Vagina (tissue), 2 donors: ENCODE measurements at regions not wholly inside any gene's neighbourhood (a gene's known extent, or its start where the extent isn't known, plus 50 kb on each side); places are given as distances from the start of the nearest gene placed in this dataset.

ENCODE experiments used
- POLR2A ChIP-seq, 2 donors: fragments of 450-650 bp; IDR thresholded peaks; one replicate each; pipeline ENCODE4 v1.6.1; 2017; ENCODE audit warnings: antibody characterized with exemption in 2 of 2, mild to moderate bottlenecking in 2 of 2, moderate library complexity in 2 of 2
- TF ChIP-seq, protein P1 (sequence below), 3 experiments: fragments of 450-650 bp in 2 of 3; fragments of 200-600 bp in 1 of 3; sonication (generic) in 1 of 3; IDR thresholded peaks; one replicate each; pipeline ENCODE4 v1.5.1; 2017 to 2019; ENCODE audit warnings: antibody characterized with exemption in 3 of 3, mild to moderate bottlenecking in 2 of 3, moderate library complexity in 2 of 3

DNA sequence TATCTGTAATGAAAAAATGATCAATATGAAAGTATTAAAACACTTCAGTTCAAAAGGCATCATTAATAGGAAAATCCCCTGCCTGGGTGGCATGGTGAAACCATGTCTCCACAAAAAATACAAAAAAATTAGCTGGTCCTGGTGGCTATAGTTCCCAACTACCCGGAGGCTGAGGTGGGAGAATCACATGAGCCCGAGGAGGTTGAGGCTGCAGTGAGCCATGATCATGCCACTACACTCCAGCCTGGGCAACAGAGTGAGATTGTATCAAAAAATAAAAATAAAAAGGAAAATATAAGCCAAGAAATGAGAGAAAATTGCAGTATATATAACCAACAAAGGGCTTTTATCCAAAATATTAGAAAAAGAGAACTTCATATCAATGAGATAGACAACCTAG is 71.6 kb upstream of the MYCN start:
- TF ChIP-seq, protein P1, sequence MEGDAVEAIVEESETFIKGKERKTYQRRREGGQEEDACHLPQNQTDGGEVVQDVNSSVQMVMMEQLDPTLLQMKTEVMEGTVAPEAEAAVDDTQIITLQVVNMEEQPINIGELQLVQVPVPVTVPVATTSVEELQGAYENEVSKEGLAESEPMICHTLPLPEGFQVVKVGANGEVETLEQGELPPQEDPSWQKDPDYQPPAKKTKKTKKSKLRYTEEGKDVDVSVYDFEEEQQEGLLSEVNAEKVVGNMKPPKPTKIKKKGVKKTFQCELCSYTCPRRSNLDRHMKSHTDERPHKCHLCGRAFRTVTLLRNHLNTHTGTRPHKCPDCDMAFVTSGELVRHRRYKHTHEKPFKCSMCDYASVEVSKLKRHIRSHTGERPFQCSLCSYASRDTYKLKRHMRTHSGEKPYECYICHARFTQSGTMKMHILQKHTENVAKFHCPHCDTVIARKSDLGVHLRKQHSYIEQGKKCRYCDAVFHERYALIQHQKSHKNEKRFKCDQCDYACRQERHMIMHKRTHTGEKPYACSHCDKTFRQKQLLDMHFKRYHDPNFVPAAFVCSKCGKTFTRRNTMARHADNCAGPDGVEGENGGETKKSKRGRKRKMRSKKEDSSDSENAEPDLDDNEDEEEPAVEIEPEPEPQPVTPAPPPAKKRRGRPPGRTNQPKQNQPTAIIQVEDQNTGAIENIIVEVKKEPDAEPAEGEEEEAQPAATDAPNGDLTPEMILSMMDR (IDR thresholded peaks at IDR 0.05) = no peak
- TF ChIP-seq POLR2A (IDR thresholded peaks at IDR 0.05) = no peak
